Loucy (cell line): ENCODE measurements at regions not wholly inside any gene's neighbourhood (a gene's known extent, or its start where the extent isn't known, plus 50 kb on each side); places are given as distances from the start of the nearest gene placed in this dataset.

Source experiments
- H2AFZ ChIP-seq: fragments of 200-600 bp; sonication (generic); 2 replicates; pipeline ENCODE4 v1.6.0; 2016; ENCODE audit warnings: antibody characterized with exemption, mild to moderate bottlenecking, low read length, moderate library complexity
- H3F3A ChIP-seq: fragments of 200-600 bp; 2 replicates; pipeline ENCODE4 v1.6.0; 2016; ENCODE audit warnings: antibody characterized with exemption, low read depth, mild to moderate bottlenecking
- H3K27me3 ChIP-seq: fragments of 200-600 bp; sonication (generic); 2 replicates; pipeline ENCODE4 v1.6.1; 2014; ENCODE audit warnings: low read length, mild to moderate bottlenecking; ENCODE audit not compliant: insufficient read depth, poor library complexity, severe bottlenecking
- H3K36me3 ChIP-seq: fragments of 200-600 bp; sonication (generic); 2 replicates; pipeline ENCODE4 v1.6.1; 2016; ENCODE audit warnings: low read length; ENCODE audit not compliant: insufficient read depth
- H3K4me1 ChIP-seq: fragments of 200-600 bp; sonication (generic); 2 replicates; pipeline ENCODE4 v1.5.1; 2014; ENCODE audit warnings: low read length, mild to moderate bottlenecking; ENCODE audit not compliant: insufficient read depth, poor library complexity, severe bottlenecking
- H3K4me2 ChIP-seq: fragments of 200-600 bp; sonication (generic); 2 replicates; pipeline ENCODE4 v1.6.0; 2014; ENCODE audit warnings: antibody characterized with exemption, low read length, low read depth, mild to moderate bottlenecking; ENCODE audit not compliant: poor library complexity, severe bottlenecking
- H3K4me3 ChIP-seq: fragments of 200-600 bp; sonication (generic); 2 replicates; pipeline ENCODE4 v1.5.1; 2014; ENCODE audit warnings: low read length, mild to moderate bottlenecking, mixed read lengths; ENCODE audit not compliant: poor library complexity, severe bottlenecking
- H3K79me2 ChIP-seq: fragments of 200-600 bp; sonication (generic); 2 replicates; pipeline ENCODE4 v1.6.1; 2014; ENCODE audit warnings: low read length; ENCODE audit not compliant: insufficient read depth
- H3K9ac ChIP-seq: fragments of 200-600 bp; sonication (generic); 2 replicates; pipeline ENCODE4 v1.6.0; 2014; ENCODE audit warnings: mild to moderate bottlenecking, low read depth, low read length, moderate library complexity; ENCODE audit not compliant: poor library complexity, severe bottlenecking
- H3K9me2 ChIP-seq: fragments of 200-600 bp; sonication (generic); replicated peaks from 2 replicates; pipeline ENCODE4 v1.6.1; 2016; ENCODE audit warnings: low read depth, low read length, mixed read lengths
- H3K9me3 ChIP-seq: fragments of 200-600 bp; sonication (generic); 2 replicates; pipeline ENCODE4 v1.6.1; 2014; ENCODE audit warnings: mild to moderate bottlenecking, antibody characterized with exemption, low read length, low read depth; ENCODE audit not compliant: insufficient read depth
- H4K20me1 ChIP-seq: fragments of 200-600 bp; sonication (generic); 2 replicates; pipeline ENCODE4 v1.6.0; 2014; ENCODE audit warnings: antibody characterized with exemption, low read length, mild to moderate bottlenecking; ENCODE audit not compliant: insufficient read depth, poor library complexity, severe bottlenecking
- CTCF ChIP-seq: fragments of 200-600 bp; sonication (generic); conservative IDR thresholded peaks from 2 replicates; pipeline ENCODE4 v1.5.1; 2014; ENCODE audit warnings: mild to moderate bottlenecking, antibody characterized with exemption, low read length
- EZH2phosphoT487 ChIP-seq: fragments of 200-600 bp; IDR thresholded peaks from 2 replicates; pipeline ENCODE4 v1.6.1; 2018; ENCODE audit warnings: antibody characterized with exemption, mild to moderate bottlenecking, moderate library complexity, borderline replicate concordance

- H3K27me3 ChIP-seq: no peaks in the 10 kb centered on the region
- H3K4me2 ChIP-seq: no peak overlapping the region
- H3K79me2 ChIP-seq: no peaks in the 10 kb centered on the region
These were observed 75.5 kb upstream of the GLI2 start for GRCh38 chr2:120660056-120660694.

GRCh38 chr2:120660771-120661459, 74.8 kb upstream of the GLI2 start:
- no peaks in the 10 kb centered on the region for H4K20me1 ChIP-seq
- no peak for TF ChIP-seq EZH2phosphoT487
- TF ChIP-seq CTCF: no peak
- H3K27me3 ChIP-seq: no peaks in the 10 kb centered on the region
- H2AFZ ChIP-seq: no peak overlapping the region
- no peaks in the 10 kb centered on the region for H3K4me1 ChIP-seq
- no peaks in the 10 kb centered on the region for H3F3A ChIP-seq
- no peaks in the 10 kb centered on the region; the same call in 1 of the 2 replicates for H3K9me3 ChIP-seq
- no peaks in the 10 kb centered on the region for H3K79me2 ChIP-seq
- H3K4me3 ChIP-seq: no peak overlapping the region
- no peaks in the 10 kb centered on the region for H3K36me3 ChIP-seq
- no peaks in the 10 kb centered on the region for H3K9me2 ChIP-seq
- H3K9ac ChIP-seq: no peak overlapping the region
- H3K4me2 ChIP-seq: no peak overlapping the region

More at GRCh38 chr2:120660056-120660694, 75.5 kb upstream of the GLI2 start:
- Histone ChIP-seq H3K4me1 (no peaks in the 10 kb centered on the region), H2AFZ (no peak overlapping the region), H3K9ac (no peak overlapping the region), H3K36me3 (no peaks in the 10 kb centered on the region), H3F3A (no peaks in the 10 kb centered on the region), H3K9me3 (no peaks in the 10 kb centered on the region; the same call in 1 of the 2 replicates), H3K4me3 (no peak overlapping the region), H3K9me2 (no peaks in the 10 kb centered on the region), H4K20me1 (no peaks in the 10 kb centered on the region)
- TF ChIP-seq EZH2phosphoT487 (no peak), CTCF (no peak)

DNA sequence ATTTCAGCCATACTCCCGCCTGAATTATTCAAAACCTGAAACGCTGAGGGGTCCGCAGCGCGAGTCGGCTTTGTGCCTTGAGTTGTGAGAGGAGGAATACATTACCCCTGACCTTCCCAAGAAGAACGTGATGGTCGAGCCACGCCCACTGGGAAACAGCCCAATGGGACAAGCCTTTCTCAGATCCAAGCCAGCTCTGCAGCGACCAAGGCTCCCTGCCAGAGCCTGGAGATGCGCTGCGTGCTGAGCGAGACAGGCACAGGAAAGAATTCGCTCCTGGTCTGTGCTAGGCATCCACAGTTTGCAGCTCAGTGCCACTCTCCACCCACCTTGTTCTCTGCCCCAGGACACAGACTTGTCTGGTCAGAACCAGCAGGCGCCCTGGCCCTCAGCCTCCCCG, 74.1 kb upstream of the GLI2 start:
- Histone ChIP-seq H3K4me2 (no peak overlapping the region), H3K4me3 (no peak overlapping the region), H3F3A (no peaks in the 10 kb centered on the region), H3K79me2 (no peaks in the 10 kb centered on the region), H2AFZ (no peak overlapping the region), H3K36me3 (no peaks in the 10 kb centered on the region), H3K4me1 (no peaks in the 10 kb centered on the region), H3K9ac (no peak overlapping the region), H3K27me3 (no peaks in the 10 kb centered on the region), H3K9me2 (no peaks in the 10 kb centered on the region), H4K20me1 (no peaks in the 10 kb centered on the region), H3K9me3 (no peaks in the 10 kb centered on the region; the same call in 1 of the 2 replicates)
- TF ChIP-seq CTCF (no peak), EZH2phosphoT487 (no peak)
